HCT116 (cell line): ENCODE measurements at regions not wholly inside any gene's neighbourhood (a gene's known extent, or its start where the extent isn't known, plus 50 kb on each side); places are given as distances from the start of the nearest gene placed in this dataset.

Source experiments
- ATAC-seq: fragments of 200-7000 bp; cut with Tn5 transposase; 2 replicates; pipeline ENCODE4 v1.9.1; 2020; ENCODE audit warnings: mild to moderate bottlenecking, moderate library complexity
- BruUV-seq: library from RNA; stranded (reverse); fragments of 400-500 nt; replicated peaks from 2 replicates; lab custom pipeline; 2021; lab: Mats Ljungman, UMichigan
- CTCF ChIA-PET: fragments of 300-600 bp; sonication (Branson Sonifier 250); formaldehyde crosslinking; loops from one replicate; lab custom pipeline; 2021; ENCODE audit warnings: antibody characterized with exemption; lab: Charles Lee
- POLR2A ChIA-PET: fragments of 300-600, 350-600 bp; sonication (Branson Sonifier 250); formaldehyde crosslinking; loops from one replicate; lab custom pipeline; 2021; ENCODE audit warnings: antibody characterized with exemption; lab: Charles Lee
- RAD21 ChIA-PET, 2 experiments: fragments of 300-600 bp; sonication (Branson Sonifier 250); formaldehyde crosslinking; loops; one replicate each; lab custom pipeline; 2023; ENCODE audit warnings: low total read pairs in 2 of 2; ENCODE audit not compliant: uncharacterized antibody in 2 of 2, unreplicated experiment in 2 of 2, low non-redundant PET in 1 of 2; lab: Charles Lee
- DNase-seq: peaks from one replicate; pipeline ENCODE4 v3.0.0-alpha.2; 2010; ENCODE audit warnings: low read depth, low spot score
- H2AFZ ChIP-seq: fragments of 200-600 bp; shearing (Covaris generic), sonication (generic); 2 replicates; pipeline ENCODE4 v1.6.1; 2017; ENCODE audit warnings: low read depth, mixed run types, mixed read lengths, antibody characterized with exemption, low read length; ENCODE audit not compliant: poor library complexity, severe bottlenecking
- H3K27ac ChIP-seq: 2 replicates; pipeline ENCODE4 v1.5.1; 2012; ENCODE audit warnings: low read depth, low read length
- H3K27me3 ChIP-seq: fragments of 200-600 bp; sonication (generic); 2 replicates; pipeline ENCODE4 v1.6.1; 2016; ENCODE audit warnings: mixed run types, low read length, mixed read lengths; ENCODE audit not compliant: insufficient read depth
- H3K36me3 ChIP-seq, 2 experiments: fragments of 200-500 bp in 1 of 2; fragments of 200-600 bp in 1 of 2; sonication (Bioruptor generic) in 1 of 2; sonication (generic) in 1 of 2; 2 replicates each; pipeline versions ENCODE4 v1.5.1 to v1.6.1; 2014 to 2016; ENCODE audit warnings: low read length in 2 of 2, inconsistent platforms in 1 of 2, mixed read lengths in 1 of 2, mixed run types in 1 of 2; ENCODE audit not compliant: insufficient read depth in 2 of 2, control insufficient read depth in 1 of 2
- H3K4me1 ChIP-seq, 2 experiments: fragments of 200-600 bp in 1 of 2; sonication (generic) in 1 of 2; 2 replicates each; pipeline versions ENCODE4 v1.5.1 to v1.6.1; 2012 to 2017; ENCODE audit warnings: low read length in 2 of 2, inconsistent platforms in 1 of 2, mild to moderate bottlenecking in 1 of 2, mixed read lengths in 1 of 2, mixed run types in 1 of 2, moderate library complexity in 1 of 2; ENCODE audit not compliant: insufficient read depth in 2 of 2, control insufficient read depth in 1 of 2
- H3K4me2 ChIP-seq: fragments of 200-600 bp; sonication (generic); 2 replicates; pipeline ENCODE4 v1.6.1; 2017; ENCODE audit warnings: mixed run types, low read length, mixed read lengths
- H3K4me3 ChIP-seq, 2 experiments: fragments of 200-600 bp in 1 of 2; sonication (generic) in 1 of 2; replicated peaks in 1 of 2; 2 replicates each; pipeline ENCODE4 v1.5.1; 2011 to 2016; ENCODE audit warnings: low read length in 2 of 2, control low read depth in 1 of 2, low read depth in 1 of 2, mild to moderate bottlenecking in 1 of 2, mixed read lengths in 1 of 2, mixed run types in 1 of 2
- H3K79me2 ChIP-seq: fragments of 200-600 bp; sonication (generic); 2 replicates; pipeline ENCODE4 v1.6.1; 2017; ENCODE audit warnings: mild to moderate bottlenecking, mixed run types, low read length, moderate library complexity, mixed read lengths; ENCODE audit not compliant: insufficient read depth
- H3K9ac ChIP-seq: fragments of 200-600 bp; sonication (generic); 2 replicates; pipeline ENCODE4 v1.6.1; 2016; ENCODE audit warnings: low read length, mixed read lengths
- H3K9me2 ChIP-seq: fragments of 200-600 bp; sonication (generic), shearing (Covaris generic); 2 replicates; pipeline ENCODE4 v1.6.1; 2017; ENCODE audit warnings: mixed run types, mild to moderate bottlenecking, moderate library complexity; ENCODE audit not compliant: insufficient read depth
- H3K9me3 ChIP-seq, 2 experiments: fragments of 200-500 bp in 1 of 2; fragments of 200-600 bp in 1 of 2; sonication (Bioruptor generic) in 1 of 2; sonication (generic) in 1 of 2; 2 replicates each; pipeline ENCODE4 v1.6.1; 2014 to 2017; ENCODE audit warnings: low read length in 2 of 2, mixed read lengths in 2 of 2, inconsistent platforms in 1 of 2, low read depth in 1 of 2, mild to moderate bottlenecking in 1 of 2, mixed run types in 1 of 2, moderate library complexity in 1 of 2; ENCODE audit not compliant: control insufficient read depth in 1 of 2, insufficient read depth in 1 of 2
- H4K20me1 ChIP-seq: fragments of 200-600 bp; sonication (generic), shearing (Covaris generic); 2 replicates; pipeline ENCODE4 v1.6.1; 2017; ENCODE audit warnings: mixed run types, mild to moderate bottlenecking, moderate library complexity; ENCODE audit not compliant: insufficient read depth
- CBX3 ChIP-seq: IDR thresholded peaks from 2 replicates; pipeline ENCODE4 v1.6.1; 2012; ENCODE audit warnings: low read depth
- CEBPB ChIP-seq: IDR thresholded peaks from 2 replicates; pipeline ENCODE4 v1.6.1; 2012; ENCODE audit warnings: low read depth
- ELF1 ChIP-seq: IDR thresholded peaks from 2 replicates; pipeline ENCODE4 v1.6.1; 2012; ENCODE audit warnings: low read depth, borderline replicate concordance
- EZH2phosphoT487 ChIP-seq: fragments of 200-600 bp; IDR thresholded peaks from 2 replicates; pipeline ENCODE4 v1.6.1; 2018; ENCODE audit warnings: antibody characterized with exemption, borderline replicate concordance
- FOSL1 ChIP-seq: IDR thresholded peaks from 2 replicates; pipeline ENCODE4 v1.6.1; 2012; ENCODE audit warnings: low read depth
- JUND ChIP-seq: IDR thresholded peaks from 2 replicates; pipeline ENCODE4 v1.6.1; 2012
- POLR2A ChIP-seq: IDR thresholded peaks from 2 replicates; pipeline ENCODE4 v1.7.0; 2011; ENCODE audit warnings: borderline replicate concordance; ENCODE audit not compliant: insufficient read depth, insufficient read length; ENCODE audit errors: extremely low read depth
- REST ChIP-seq: IDR thresholded peaks from 2 replicates; pipeline ENCODE4 v1.6.1; 2012; ENCODE audit warnings: low read depth
- SIN3A ChIP-seq: IDR thresholded peaks from 2 replicates; pipeline ENCODE4 v1.6.1; 2012; ENCODE audit warnings: low read depth
- SP1 ChIP-seq: IDR thresholded peaks from 2 replicates; pipeline ENCODE4 v1.6.1; 2012; ENCODE audit warnings: low read depth
- SRF ChIP-seq: IDR thresholded peaks from 2 replicates; pipeline ENCODE4 v1.6.1; 2012; ENCODE audit warnings: low read depth
- TCF7L2 ChIP-seq: IDR thresholded peaks from 2 replicates; pipeline ENCODE4 v1.7.0; 2011; ENCODE audit warnings: borderline replicate concordance, inconsistent platforms; ENCODE audit not compliant: insufficient read depth, insufficient read length; ENCODE audit errors: extremely low read depth
- ZFX ChIP-seq: fragments of 450-650 bp; IDR thresholded peaks from 2 replicates; pipeline ENCODE4 v1.6.1; 2017
- ZNF274 ChIP-seq: fragments of 200-500 bp; sonication (Bioruptor generic); IDR thresholded peaks from 2 replicates; pipeline ENCODE4 v1.6.1; 2014; ENCODE audit warnings: mild to moderate bottlenecking, low read depth, low read length, inconsistent platforms
- intact Hi-C: fragments of 100-400 bp; cut with micrococcal nuclease; formaldehyde crosslinking; loops from 2 replicates; pipeline ENCODE4 v1.10.0; 2022
- TF ChIP-seq, protein P1 (sequence below), 3 experiments: fragments of 200-600 bp in 1 of 3; sonication (generic) in 1 of 3; IDR thresholded peaks in 2 of 3; conservative IDR thresholded peaks in 1 of 3; 2 replicates each; pipeline ENCODE4 v1.5.1; 2012 to 2017; ENCODE audit warnings: low read depth in 2 of 3, low read length in 2 of 3, antibody characterized with exemption in 1 of 3, borderline replicate concordance in 1 of 3, control low read depth in 1 of 3, mild to moderate bottlenecking in 1 of 3, mixed read lengths in 1 of 3, mixed run types in 1 of 3, moderate library complexity in 1 of 3; ENCODE audit not compliant: insufficient read depth in 1 of 3

GRCh38 chr4:66655505-66655904 is 889.8 kb downstream of the CENPC start:
- POLR2A ChIA-PET = no interaction called here
- Histone ChIP-seq H3K27ac (no peak overlapping the region), H3K4me3 (no peak overlapping the region), H3K27me3 (no peaks in the 10 kb centered on the region), H2AFZ (no peak overlapping the region), H3K9me3 (peaks cover 6 to 25% of the 10 kb centered on the region in 2 experiments; a peak in 2 of 4 replicates), H3K4me1 (no peaks in the 10 kb centered on the region), H3K9ac (no peak overlapping the region), H3K79me2 (no peaks in the 10 kb centered on the region), H3K9me2 (no peaks in the 10 kb centered on the region), H4K20me1 (no peaks in the 10 kb centered on the region), H3K36me3 (no peaks in the 10 kb centered on the region; a peak in 1 of 4 replicates), H3K4me2 (no peak overlapping the region)
- no TSS peak for BruUV-seq
- ATAC-seq (no peak), DNase-seq (no peak)
- RAD21 ChIA-PET = no interaction called here
- CTCF ChIA-PET = no interaction called here
- TF ChIP-seq SRF = no peak
- no peak for TF ChIP-seq EZH2phosphoT487
- TF ChIP-seq ZNF274 = no peak
- TF ChIP-seq FOSL1 = no peak
- TF ChIP-seq REST = no peak
- no peak for TF ChIP-seq CBX3
- no peak for TF ChIP-seq CEBPB
- no peak for TF ChIP-seq ZFX
- TF ChIP-seq SP1 = no peak
- no peak for TF ChIP-seq ELF1
- no peak for TF ChIP-seq TCF7L2
- TF ChIP-seq JUND = no peak
- TF ChIP-seq, protein P1, sequence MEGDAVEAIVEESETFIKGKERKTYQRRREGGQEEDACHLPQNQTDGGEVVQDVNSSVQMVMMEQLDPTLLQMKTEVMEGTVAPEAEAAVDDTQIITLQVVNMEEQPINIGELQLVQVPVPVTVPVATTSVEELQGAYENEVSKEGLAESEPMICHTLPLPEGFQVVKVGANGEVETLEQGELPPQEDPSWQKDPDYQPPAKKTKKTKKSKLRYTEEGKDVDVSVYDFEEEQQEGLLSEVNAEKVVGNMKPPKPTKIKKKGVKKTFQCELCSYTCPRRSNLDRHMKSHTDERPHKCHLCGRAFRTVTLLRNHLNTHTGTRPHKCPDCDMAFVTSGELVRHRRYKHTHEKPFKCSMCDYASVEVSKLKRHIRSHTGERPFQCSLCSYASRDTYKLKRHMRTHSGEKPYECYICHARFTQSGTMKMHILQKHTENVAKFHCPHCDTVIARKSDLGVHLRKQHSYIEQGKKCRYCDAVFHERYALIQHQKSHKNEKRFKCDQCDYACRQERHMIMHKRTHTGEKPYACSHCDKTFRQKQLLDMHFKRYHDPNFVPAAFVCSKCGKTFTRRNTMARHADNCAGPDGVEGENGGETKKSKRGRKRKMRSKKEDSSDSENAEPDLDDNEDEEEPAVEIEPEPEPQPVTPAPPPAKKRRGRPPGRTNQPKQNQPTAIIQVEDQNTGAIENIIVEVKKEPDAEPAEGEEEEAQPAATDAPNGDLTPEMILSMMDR (IDR thresholded peaks at IDR 0.05 in 2 of 3, conservative IDR thresholded peaks at IDR 0.05 in 1 of 3; ENCODE audit: borderline replicate concordance in 1 of 3, insufficient read depth in 1 of 3, low read depth in 2 of 3, low read length in 2 of 3) = no peak
- TF ChIP-seq POLR2A = no peak
- TF ChIP-seq SIN3A = no peak
- intact Hi-C loops = no loop called here
